ENCODE measurements at regions not wholly inside any gene's neighbourhood (a gene's known extent, or its start where the extent isn't known, plus 50 kb on each side); places are given as distances from the start of the nearest gene placed in this dataset.

GRCh38 chr12:126791122-126791521 is 1475.8 kb upstream of the TMEM132C start:
- H3K4me3 ChIP-seq (ENCODE audit: low read depth, low read length): no peak overlapping the region
- TF ChIP-seq CTCF (IDR thresholded peaks at IDR 0.05; ENCODE audit: insufficient read depth, low read depth, low read length): no peak
- DNase-seq (ENCODE audit: low read depth): no peak

GRCh38 chr12:126792411-126792810 is 1474.6 kb upstream of the TMEM132C start:
- no peak for DNase-seq (ENCODE audit: low read depth)
- no peak for TF ChIP-seq CTCF (IDR thresholded peaks at IDR 0.05; ENCODE audit: insufficient read depth, low read depth, low read length)
- no peak overlapping the region for H3K4me3 ChIP-seq (ENCODE audit: low read depth, low read length)

GRCh38 chr12:126797525-126797924 is 1469.4 kb upstream of the TMEM132C start:
- TF ChIP-seq CTCF (IDR thresholded peaks at IDR 0.05; ENCODE audit: insufficient read depth, low read depth, low read length): no peak
- no peak overlapping the region for H3K4me3 ChIP-seq (ENCODE audit: low read depth, low read length)
- no peak for DNase-seq (ENCODE audit: low read depth)

- H3K4me3 ChIP-seq (ENCODE audit: low read depth, low read length): no peak overlapping the region
- DNase-seq (ENCODE audit: low read depth): no peak
Observed at GRCh38 chr12:126798449-126798848, 1468.5 kb upstream of the TMEM132C start.

GRCh38 chr12:126807312-126807865 is 1459.6 kb upstream of the TMEM132C start:
- H3K4me3 ChIP-seq (ENCODE audit: low read depth, low read length): no peak overlapping the region
- no peak for TF ChIP-seq CTCF (IDR thresholded peaks at IDR 0.05; ENCODE audit: insufficient read depth, low read depth, low read length)
- DNase-seq (ENCODE audit: low read depth): no peak

More at GRCh38 chr12:126798449-126798848, 1468.5 kb upstream of the TMEM132C start:
- no peak for TF ChIP-seq CTCF (IDR thresholded peaks at IDR 0.05; ENCODE audit: insufficient read depth, low read depth, low read length)

GRCh38 chr12:126811391-126811790 is 1455.6 kb upstream of the TMEM132C start:
- no peak overlapping the region for H3K4me3 ChIP-seq (ENCODE audit: low read depth, low read length)
- no peak for TF ChIP-seq CTCF (IDR thresholded peaks at IDR 0.05; ENCODE audit: insufficient read depth, low read depth, low read length)
- no peak for DNase-seq (ENCODE audit: low read depth)

GRCh38 chr12:126819554-126819953 is 1447.4 kb upstream of the TMEM132C start:
- TF ChIP-seq CTCF (IDR thresholded peaks at IDR 0.05; ENCODE audit: insufficient read depth, low read depth, low read length): no peak
- no peak overlapping the region for H3K4me3 ChIP-seq (ENCODE audit: low read depth, low read length)
- DNase-seq (ENCODE audit: low read depth): no peak
